22Rv1 (cell line): ENCODE measurements at regions not wholly inside any gene's neighbourhood (a gene's known extent, or its start where the extent isn't known, plus 50 kb on each side); places are given as distances from the start of the nearest gene placed in this dataset.
"Not testable (repeated sequence)": the region's sequence is repeated elsewhere in the genome, so short reads cannot be mapped to it uniquely, and the experiment has no call there.

Experiments used
- H3K27ac ChIP-seq: fragments of 450-650 bp; 2 replicates; pipeline ENCODE4 v1.5.1; 2017
- ZFX ChIP-seq: fragments of 450-650 bp; IDR thresholded peaks from 2 replicates; pipeline ENCODE4 v1.6.1; 2017; ENCODE audit warnings: antibody characterized with exemption, borderline replicate concordance
- TF ChIP-seq, protein P1 (sequence below): fragments of 450-650 bp; IDR thresholded peaks from 2 replicates; pipeline ENCODE4 v1.5.1; 2017; ENCODE audit warnings: mild to moderate bottlenecking

DNA sequence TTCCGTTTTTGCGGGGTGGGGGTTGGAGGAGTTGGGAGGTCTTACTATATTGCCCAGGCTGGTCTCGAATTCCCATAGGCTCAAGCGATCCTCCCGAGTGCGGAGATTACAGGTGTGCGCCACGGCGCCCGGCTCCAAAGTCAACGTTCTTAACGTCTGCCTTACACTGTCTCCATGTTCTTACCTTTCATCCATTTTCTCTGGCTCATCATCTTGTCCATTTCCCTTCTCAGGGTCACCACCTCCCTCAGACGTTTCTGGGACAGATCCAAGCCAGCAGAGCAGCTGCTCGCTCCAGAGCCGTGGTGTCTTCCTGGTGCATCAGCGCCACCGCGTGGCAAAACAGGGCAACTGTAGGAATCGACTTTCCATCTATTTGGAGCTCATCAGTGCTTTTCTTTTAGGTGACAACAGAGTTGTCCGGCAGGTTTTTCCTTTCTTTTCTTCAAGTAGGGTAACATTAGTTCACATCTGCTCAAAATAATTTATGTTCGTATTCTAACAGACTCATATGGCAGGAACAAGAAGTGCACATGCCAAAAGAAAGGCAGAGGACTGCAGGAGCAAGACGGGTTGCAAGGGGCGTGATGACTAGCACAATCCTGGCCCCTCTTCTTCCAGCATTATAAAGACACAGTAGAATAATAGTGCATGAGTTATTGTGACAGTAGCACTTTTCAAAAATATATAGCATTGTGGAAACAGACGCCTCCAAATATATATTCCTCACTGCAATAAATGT, 103.1 kb upstream of the ABCC4 start:
- no peak overlapping the region for H3K27ac ChIP-seq
- no peak for TF ChIP-seq ZFX
- TF ChIP-seq, protein P1, sequence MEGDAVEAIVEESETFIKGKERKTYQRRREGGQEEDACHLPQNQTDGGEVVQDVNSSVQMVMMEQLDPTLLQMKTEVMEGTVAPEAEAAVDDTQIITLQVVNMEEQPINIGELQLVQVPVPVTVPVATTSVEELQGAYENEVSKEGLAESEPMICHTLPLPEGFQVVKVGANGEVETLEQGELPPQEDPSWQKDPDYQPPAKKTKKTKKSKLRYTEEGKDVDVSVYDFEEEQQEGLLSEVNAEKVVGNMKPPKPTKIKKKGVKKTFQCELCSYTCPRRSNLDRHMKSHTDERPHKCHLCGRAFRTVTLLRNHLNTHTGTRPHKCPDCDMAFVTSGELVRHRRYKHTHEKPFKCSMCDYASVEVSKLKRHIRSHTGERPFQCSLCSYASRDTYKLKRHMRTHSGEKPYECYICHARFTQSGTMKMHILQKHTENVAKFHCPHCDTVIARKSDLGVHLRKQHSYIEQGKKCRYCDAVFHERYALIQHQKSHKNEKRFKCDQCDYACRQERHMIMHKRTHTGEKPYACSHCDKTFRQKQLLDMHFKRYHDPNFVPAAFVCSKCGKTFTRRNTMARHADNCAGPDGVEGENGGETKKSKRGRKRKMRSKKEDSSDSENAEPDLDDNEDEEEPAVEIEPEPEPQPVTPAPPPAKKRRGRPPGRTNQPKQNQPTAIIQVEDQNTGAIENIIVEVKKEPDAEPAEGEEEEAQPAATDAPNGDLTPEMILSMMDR = peak; percentile 92

DNA sequence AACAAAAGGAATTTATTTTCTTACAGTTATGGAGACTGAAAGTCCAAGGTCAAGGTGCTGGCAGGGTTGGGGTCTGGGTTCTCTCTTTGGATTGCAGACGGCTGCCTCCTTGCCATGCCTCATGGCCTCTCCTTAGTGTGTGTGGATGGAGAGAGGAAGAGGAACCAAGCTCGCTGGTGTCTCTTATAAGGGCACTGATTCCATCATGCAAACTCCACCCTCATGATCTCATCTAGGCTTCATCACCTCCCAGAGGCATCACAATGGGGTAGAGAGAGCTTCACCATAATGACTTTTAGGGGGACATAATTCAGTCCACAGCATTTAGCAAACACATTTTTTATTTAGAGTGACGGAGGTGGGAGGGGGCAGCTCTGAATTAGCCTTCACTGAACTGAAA, 104.9 kb upstream of the ABCC4 start:
- TF ChIP-seq, protein P1 = no peak
- no peak for TF ChIP-seq ZFX
- no peak overlapping the region for H3K27ac ChIP-seq

DNA sequence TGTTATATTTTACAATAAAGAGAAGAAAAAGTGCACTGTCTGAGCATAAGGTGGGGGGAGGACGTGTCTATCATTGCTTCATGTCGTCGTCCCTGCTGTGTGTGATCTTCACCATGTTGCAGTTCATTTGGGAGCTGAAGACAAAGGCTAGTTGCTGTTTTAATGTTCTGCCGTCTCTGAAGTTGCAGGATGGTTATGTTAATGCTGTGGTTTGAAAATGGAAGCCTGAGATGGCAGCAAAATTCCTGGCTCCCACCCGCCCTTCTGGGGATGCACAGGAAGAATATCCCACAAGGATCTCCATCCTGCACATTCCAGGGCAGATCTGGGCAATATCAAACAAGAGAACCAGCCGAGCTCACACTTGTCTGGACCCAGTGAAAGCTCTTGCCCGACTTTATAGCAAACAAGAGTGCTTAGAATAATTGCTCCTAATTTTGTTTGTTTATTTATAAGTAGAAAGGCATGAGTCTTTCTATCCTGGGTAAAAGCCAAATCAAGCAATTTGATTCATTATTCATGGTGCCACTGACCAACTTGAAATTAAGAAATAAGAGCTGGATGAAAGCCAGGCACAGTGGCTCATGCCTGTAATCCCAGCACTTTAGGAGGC, 110.3 kb upstream of the ABCC4 start:
- TF ChIP-seq ZFX = no peak
- TF ChIP-seq, protein P1 = no peak
- no peak overlapping the region for H3K27ac ChIP-seq

DNA sequence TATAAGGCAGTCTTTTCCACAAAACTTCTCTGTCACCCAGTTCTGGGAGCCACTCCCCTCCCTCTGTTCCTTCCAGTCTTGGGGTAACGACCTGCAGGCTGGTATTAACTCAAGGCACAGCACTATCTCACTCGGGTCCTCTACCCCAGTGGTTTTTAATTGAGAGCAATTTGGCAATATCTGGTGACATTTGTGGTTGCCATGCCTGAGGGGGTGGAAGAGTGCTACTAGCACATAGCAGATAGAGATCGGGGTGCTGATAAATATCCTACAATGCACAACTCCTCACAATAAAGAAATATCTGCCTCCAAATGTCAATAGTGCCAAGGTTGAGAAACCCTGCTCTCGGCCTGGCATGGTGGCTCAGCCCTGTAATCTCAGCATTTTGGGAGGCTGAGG, 117.7 kb upstream of the ABCC4 start:
- no peak overlapping the region for H3K27ac ChIP-seq
- TF ChIP-seq, protein P1 = no peak
- no peak for TF ChIP-seq ZFX

DNA sequence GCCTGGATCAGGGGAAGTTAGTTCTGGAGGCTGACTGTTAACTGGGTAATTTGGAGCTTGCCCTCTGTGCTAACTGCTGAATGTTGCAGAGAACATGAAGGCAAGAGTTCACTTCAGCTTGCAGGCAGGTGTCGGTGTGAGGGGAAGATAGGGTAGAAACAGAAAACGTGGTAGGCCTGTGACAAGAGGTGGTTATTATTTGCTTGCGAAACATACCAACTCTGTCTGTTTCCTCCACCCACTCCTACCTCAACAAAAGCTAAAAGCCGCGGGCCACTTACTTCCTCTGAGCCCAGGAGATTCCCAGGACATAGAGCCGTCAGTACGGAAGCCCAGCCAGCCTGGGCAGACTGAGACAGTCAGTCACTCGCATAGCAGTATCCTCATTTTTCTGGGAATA, 119.2 kb upstream of the ABCC4 start:
- H3K27ac ChIP-seq = no peak overlapping the region
- TF ChIP-seq ZFX = no peak

DNA sequence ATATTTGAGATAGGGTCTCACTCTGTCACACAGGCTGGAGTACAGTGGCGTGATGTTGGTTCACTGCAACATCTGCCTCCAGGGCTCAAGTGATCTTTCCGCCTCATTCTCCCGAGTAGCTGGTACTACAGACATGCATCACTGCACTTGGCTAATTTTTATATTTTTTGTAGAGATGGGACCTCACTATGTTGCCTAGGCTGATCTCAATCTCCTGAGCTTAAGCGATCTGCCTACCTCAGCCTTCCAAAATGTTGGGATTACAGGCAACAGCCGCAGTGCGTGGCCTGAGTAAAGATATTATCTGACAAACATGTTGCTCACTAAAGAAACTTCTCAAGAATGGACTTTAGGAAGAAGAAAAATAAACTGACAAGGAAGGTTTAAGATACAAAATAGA, 125.4 kb upstream of the ABCC4 start:
- H3K27ac ChIP-seq = no peak overlapping the region
- TF ChIP-seq, protein P1 = no peak

DNA sequence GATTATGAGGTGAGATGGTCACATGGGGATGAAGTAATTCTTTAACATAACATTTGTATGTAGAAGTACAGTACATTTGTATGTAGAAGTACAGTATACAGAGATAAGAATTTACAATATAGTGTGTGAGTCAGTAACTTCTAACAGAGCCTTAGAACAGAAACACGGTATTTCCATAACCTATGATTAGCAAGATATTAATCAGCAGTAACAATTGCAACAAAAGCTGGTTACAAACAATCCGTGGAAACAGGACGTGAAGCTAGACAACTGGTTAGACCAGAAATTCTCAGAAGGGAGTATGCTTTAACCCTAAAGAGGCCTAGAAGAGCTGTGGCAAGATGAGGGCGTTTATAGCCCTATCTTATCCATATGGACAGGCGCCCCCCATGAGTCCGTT, 122.0 kb upstream of the CLDN10 start:
- not testable (repeated sequence) for H3K27ac ChIP-seq

DNA sequence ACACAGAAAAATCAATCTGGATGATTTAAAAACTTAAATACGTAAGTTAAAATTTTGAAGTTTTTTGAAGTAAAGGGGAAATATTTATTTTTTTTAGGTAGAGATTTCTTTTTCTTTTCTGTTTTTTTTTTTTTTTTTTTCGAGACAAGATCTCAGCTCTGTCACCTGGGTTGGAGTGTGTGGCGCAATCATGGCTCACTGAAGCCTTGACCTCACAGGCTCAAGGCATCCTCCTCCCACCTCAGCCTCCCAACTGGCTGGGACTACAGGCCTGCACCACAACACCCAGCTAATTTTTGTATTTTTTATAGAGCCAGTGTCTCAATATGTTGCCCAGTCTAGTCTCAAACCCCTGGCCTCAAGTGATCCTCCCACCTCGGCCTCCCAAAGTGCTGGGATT, 120.4 kb upstream of the CLDN10 start:
- no peak for TF ChIP-seq ZFX
- TF ChIP-seq, protein P1 = no peak
- no peak overlapping the region for H3K27ac ChIP-seq
